SK-N-SH (cell line): ENCODE measurements at regions not wholly inside any gene's neighbourhood (a gene's known extent, or its start where the extent isn't known, plus 50 kb on each side); places are given as distances from the start of the nearest gene placed in this dataset.

Experiments used
- RAD21 ChIP-seq: IDR thresholded peaks from 2 replicates; pipeline ENCODE4 v1.6.1; 2012; ENCODE audit warnings: mild to moderate bottlenecking, low read length
- RCOR1 ChIP-seq: fragments of 150-350 bp; IDR thresholded peaks from 2 replicates; pipeline ENCODE4 v1.6.1; 2017; ENCODE audit warnings: antibody characterized with exemption, low read length
- TF ChIP-seq, protein P1 (sequence below): fragments of 200-600 bp; sonication (generic); IDR thresholded peaks from 2 replicates; pipeline ENCODE4 v1.6.1; 2017; ENCODE audit warnings: antibody characterized with exemption, mild to moderate bottlenecking, moderate library complexity

DNA sequence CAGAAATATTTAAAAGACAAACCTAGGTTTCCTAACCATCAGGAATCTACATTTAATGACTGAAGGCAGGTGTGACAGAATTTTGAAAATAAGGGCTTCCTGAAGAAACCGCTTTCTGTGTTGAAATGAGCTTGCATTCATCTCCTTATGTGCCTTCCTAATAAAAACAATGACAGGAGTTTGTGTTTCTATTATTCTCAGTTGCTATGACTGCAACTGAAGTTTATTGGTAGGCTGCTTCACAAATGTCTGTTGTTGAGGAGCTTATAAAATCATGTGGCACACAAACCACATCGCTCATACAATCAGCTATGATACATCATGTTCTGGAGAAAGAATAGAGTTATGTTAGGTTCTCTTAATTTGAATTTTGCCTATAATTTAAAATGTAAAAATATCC is 362.7 kb upstream of the SLC8A1 start:
- TF ChIP-seq RAD21 (no peak), RCOR1 (no peak)
- TF ChIP-seq, protein P1, sequence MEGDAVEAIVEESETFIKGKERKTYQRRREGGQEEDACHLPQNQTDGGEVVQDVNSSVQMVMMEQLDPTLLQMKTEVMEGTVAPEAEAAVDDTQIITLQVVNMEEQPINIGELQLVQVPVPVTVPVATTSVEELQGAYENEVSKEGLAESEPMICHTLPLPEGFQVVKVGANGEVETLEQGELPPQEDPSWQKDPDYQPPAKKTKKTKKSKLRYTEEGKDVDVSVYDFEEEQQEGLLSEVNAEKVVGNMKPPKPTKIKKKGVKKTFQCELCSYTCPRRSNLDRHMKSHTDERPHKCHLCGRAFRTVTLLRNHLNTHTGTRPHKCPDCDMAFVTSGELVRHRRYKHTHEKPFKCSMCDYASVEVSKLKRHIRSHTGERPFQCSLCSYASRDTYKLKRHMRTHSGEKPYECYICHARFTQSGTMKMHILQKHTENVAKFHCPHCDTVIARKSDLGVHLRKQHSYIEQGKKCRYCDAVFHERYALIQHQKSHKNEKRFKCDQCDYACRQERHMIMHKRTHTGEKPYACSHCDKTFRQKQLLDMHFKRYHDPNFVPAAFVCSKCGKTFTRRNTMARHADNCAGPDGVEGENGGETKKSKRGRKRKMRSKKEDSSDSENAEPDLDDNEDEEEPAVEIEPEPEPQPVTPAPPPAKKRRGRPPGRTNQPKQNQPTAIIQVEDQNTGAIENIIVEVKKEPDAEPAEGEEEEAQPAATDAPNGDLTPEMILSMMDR, result no peak
